Stimulated activated naive B cell treated with anti-CD40 and anti-IgM and Interleukin-4, amounts not matched to agents 10 μg/mL and 1 μg/mL and 100 μg/mL, for 72 hours (primary cell): ENCODE measurements at regions not wholly inside any gene's neighbourhood (a gene's known extent, or its start where the extent isn't known, plus 50 kb on each side); places are given as distances from the start of the nearest gene placed in this dataset.

ENCODE experiments used
- ATAC-seq, 2 donors: fragments of 150-1000 bp; cut with Tn5 transposase; replicated peaks; 2 replicates each; pipeline ENCODE4 v1.10.0; 2021; ENCODE audit warnings: moderate library complexity in 1 of 2
- DNase-seq: peaks from one replicate; pipeline ENCODE4 v3.0.0; 2021
- H3K27ac Mint-ChIP-seq: one replicate; pipeline ENCODE4 v1.8.0; 2022; ENCODE audit warnings: mild to moderate bottlenecking, mixed read lengths
- H3K27me3 Mint-ChIP-seq, 2 donors: one replicate each; pipeline ENCODE4 v1.8.0; 2022; ENCODE audit warnings: mixed read lengths in 2 of 2
- H3K36me3 Mint-ChIP-seq, 2 donors: one replicate each; pipeline ENCODE4 v1.8.0; 2022; ENCODE audit warnings: mixed read lengths in 2 of 2, mild to moderate bottlenecking in 1 of 2
- H3K4me1 Mint-ChIP-seq, 2 donors: one replicate each; pipeline ENCODE4 v1.8.0; 2022; ENCODE audit warnings: mixed read lengths in 2 of 2, mild to moderate bottlenecking in 1 of 2
- H3K4me3 Mint-ChIP-seq, 2 donors: one replicate each; pipeline ENCODE4 v1.8.0; 2022; ENCODE audit warnings: mild to moderate bottlenecking in 2 of 2, mixed read lengths in 2 of 2, moderate library complexity in 1 of 2
- H3K9me3 Mint-ChIP-seq, 2 donors: one replicate each; pipeline ENCODE4 v1.8.0; 2022; ENCODE audit warnings: mixed read lengths in 2 of 2, mild to moderate bottlenecking in 1 of 2

DNA sequence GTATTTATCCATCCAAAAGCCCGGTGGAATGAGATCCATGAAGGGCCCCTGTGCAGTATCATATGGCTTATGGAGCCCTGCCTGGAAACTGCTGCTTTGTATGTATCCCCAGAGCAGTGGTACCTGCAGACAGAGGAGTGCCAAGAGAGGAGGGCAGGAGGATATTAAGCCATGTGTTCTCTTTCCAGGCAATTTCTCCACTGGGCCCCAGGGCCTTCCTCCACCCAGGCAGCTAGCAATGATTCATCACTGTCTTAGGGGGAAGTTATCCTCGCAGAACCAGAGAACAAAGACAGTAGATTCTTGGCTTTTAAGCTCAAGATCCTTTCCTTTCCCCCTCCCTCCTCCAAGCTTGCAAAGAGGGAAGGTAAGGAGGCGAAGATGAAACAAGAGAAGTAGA, 98.1 kb downstream of the LRRC30 start:
- DNase-seq: no peak
- Mint-ChIP-seq H3K4me1 (peaks cover 0 to 2% of the 10 kb centered on the region in 2 donors), H3K27ac (no peak overlapping the region), H3K36me3 (peaks cover 0 to 2% of the 10 kb centered on the region in 2 donors), H3K9me3 (peaks cover 4 to 10% of the 10 kb centered on the region in 2 donors), H3K4me3 (no peak overlapping the region), H3K27me3 (no peaks in the 10 kb centered on the region)
- no peak for ATAC-seq

DNA sequence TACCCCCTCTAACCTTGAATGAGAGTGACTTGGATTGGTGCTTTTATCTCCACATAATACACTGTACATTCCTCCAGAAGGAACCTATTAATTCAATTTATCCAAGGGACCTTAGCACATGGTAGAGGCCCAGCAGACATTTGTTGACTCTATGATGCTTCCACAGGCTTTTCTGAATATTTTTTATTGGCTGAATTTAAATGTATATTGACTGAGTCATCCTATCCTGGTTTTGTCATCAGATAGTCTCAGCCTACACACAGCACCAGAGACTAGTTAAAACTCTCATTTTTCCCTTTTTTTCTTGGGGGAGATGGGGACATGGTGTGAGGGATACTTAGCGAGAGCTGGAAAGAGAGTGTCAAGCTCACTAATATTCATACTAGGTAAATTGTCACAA, 101.6 kb downstream of the LRRC30 start:
- DNase-seq (no peak), ATAC-seq (no peak)
- Mint-ChIP-seq H3K9me3 (peaks cover 0 to 2% of the 10 kb centered on the region in 2 donors), H3K4me1 (peaks cover 2 to 4% of the 10 kb centered on the region in 2 donors), H3K27me3 (no peaks in the 10 kb centered on the region), H3K36me3 (no peaks in the 10 kb centered on the region), H3K4me3 (no peak overlapping the region), H3K27ac (no peak overlapping the region)

DNA sequence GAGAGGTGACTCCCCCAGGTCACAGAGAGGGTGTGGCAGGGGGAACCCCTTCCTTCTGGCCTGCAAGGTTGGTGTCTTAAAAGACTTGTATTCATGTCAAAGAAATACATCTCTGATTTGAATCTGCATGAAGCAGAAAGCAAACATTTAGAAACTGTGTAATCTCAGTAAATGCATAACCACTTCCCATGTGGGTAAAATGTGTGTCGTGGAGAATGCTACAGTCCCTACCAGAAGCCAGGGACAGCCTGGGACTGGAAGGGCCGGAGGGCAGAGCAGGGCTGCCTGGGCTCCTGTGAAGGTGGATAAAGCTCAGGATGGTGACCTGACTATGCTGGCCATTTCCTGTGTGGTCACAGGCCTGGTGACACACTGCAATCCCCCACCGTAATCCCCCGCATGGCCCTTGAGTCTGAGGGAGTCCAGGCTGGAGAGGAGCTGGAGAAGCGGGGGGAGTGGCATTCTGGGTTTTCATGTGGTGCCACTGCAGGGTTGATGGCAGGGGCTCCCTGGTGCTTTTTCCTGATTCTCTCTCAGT, 102.2 kb downstream of the LRRC30 start:
- H3K36me3 Mint-ChIP-seq: no peaks in the 10 kb centered on the region
- peaks cover 2 to 4% of the 10 kb centered on the region in 2 donors for H3K4me1 Mint-ChIP-seq
- H3K9me3 Mint-ChIP-seq: no peaks in the 10 kb centered on the region
- no peak overlapping the region for H3K27ac Mint-ChIP-seq
- H3K27me3 Mint-ChIP-seq: no peaks in the 10 kb centered on the region
- no peak for DNase-seq
- ATAC-seq: no peak
- no peak overlapping the region for H3K4me3 Mint-ChIP-seq

DNA sequence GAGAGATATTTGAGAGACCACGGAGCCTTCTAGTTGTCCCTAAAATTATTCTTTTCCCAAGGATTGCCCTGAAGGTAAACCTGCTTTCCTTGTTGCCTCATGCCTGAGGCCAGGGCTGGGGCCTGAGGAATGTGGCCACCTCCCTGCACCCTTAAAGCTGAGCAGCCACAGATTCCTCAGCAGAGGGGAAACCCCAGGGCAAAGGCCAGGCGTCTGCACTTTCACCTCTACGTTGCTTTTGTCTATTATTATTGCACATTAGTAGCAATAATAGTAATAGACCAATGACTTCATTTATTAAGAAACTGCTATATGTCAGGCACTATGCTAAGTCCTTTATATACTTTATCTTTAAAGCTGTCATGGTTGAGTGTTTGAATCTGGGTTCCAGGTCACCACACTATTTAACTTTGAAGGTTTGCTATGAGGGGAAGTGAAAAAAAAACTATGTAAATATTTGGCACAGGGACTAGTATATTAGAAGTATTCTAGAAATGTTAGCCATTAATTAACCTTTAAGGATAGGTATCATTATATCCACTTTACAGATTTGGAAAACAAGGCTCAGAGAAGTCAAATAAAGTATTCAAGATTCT, 104.2 kb downstream of the LRRC30 start:
- no peaks in the 10 kb centered on the region for H3K9me3 Mint-ChIP-seq
- no peaks in the 10 kb centered on the region for H3K36me3 Mint-ChIP-seq
- no peak for DNase-seq
- peak; percentile 71 to 76 for ATAC-seq
- no peak overlapping the region for H3K4me3 Mint-ChIP-seq
- H3K27ac Mint-ChIP-seq: no peak overlapping the region
- H3K27me3 Mint-ChIP-seq: no peaks in the 10 kb centered on the region
- H3K4me1 Mint-ChIP-seq: peaks cover 2 to 4% of the 10 kb centered on the region in 2 donors

DNA sequence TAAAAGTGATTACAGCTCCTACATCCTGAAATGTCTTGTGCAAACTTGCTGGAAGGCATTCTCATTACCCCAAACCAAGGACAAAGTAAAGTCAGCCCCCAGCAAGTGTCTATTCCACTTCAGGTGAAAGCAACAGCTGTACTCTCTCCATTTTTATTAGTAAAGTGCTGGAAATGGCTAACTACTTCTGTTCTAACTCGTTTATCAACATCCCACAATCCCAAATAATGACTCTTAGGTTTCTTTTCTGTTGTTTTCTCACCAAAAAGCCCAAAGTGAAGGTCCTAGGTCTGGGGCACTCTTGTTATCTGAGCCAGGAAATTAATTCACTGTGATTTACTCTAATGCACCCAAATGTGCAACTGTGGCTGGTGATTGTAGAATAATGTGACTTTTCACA, 105.7 kb downstream of the LRRC30 start:
- no peak for ATAC-seq
- DNase-seq: no peak
- Mint-ChIP-seq H3K36me3 (no peaks in the 10 kb centered on the region), H3K27me3 (no peaks in the 10 kb centered on the region), H3K4me3 (no peak overlapping the region), H3K27ac (no peak overlapping the region), H3K4me1 (peaks cover 0 to 4% of the 10 kb centered on the region in 2 donors), H3K9me3 (no peaks in the 10 kb centered on the region)

DNA sequence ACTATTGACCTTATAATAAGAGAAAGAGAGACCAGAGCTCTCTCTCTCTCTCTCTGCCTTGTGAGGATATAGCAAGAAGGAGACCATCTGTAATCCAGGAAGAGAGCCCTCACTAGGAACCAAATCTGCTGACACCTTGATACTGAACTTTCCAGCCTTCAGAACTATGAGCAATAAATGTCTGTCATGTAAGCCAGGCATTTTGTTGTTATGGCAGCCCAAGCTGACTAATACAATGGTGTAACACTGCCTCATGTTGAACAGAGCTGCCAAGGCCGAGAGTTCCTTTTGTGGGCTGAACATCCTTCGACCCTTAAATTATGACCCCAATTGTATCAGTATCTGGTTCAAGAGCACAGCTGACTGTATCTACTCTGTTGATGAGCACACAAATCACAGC, 108.0 kb downstream of the LRRC30 start:
- Mint-ChIP-seq H3K27me3 (no peaks in the 10 kb centered on the region), H3K36me3 (no peaks in the 10 kb centered on the region), H3K4me1 (peaks cover 0 to 4% of the 10 kb centered on the region in 2 donors), H3K4me3 (no peak overlapping the region), H3K9me3 (peaks cover 0 to 2% of the 10 kb centered on the region in 2 donors), H3K27ac (no peak overlapping the region)
- no peak for DNase-seq
- no peak for ATAC-seq

DNA sequence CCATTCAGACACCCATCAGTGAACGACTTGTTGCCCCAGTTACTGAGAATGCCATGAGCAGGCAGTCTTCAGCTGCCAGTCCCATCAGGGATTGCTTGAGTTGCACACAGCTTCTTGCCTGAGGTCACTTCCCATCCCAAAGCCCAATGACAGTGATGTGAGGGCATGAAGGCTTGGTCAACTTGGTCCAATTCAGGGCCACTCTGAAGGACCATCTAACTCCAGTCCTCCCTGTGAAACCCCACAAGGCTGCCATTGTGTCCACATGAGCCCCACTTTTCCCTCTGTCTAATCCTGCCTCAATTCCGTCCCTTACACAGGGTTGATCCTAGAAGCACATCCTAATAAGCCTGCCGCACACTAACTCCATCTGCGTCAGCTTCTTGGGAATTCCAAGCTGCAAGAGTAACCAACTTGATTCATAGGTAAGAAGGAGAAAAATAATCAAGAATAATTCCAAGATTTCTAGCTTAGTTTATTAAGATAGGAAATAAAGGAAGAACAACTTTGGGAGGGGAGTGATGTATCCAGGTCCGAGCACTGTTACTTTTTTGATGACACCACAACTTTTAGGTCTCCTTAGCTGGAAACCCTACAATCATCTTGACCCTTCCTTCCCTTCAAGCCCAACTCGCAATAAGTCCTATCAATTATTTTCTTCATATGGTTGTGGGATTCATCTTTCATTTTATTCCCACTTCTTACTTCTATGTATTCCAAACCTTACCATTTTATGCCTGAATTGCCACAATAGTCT, 110.9 kb downstream of the LRRC30 start:
- no peak overlapping the region for H3K27ac Mint-ChIP-seq
- peaks cover 0 to 3% of the 10 kb centered on the region in 2 donors for H3K9me3 Mint-ChIP-seq
- no peaks in the 10 kb centered on the region for H3K27me3 Mint-ChIP-seq
- no peak overlapping the region for H3K4me3 Mint-ChIP-seq
- no peaks in the 10 kb centered on the region for H3K36me3 Mint-ChIP-seq
- ATAC-seq (no peak), DNase-seq (no peak)
- H3K4me1 Mint-ChIP-seq: no peaks in the 10 kb centered on the region

DNA sequence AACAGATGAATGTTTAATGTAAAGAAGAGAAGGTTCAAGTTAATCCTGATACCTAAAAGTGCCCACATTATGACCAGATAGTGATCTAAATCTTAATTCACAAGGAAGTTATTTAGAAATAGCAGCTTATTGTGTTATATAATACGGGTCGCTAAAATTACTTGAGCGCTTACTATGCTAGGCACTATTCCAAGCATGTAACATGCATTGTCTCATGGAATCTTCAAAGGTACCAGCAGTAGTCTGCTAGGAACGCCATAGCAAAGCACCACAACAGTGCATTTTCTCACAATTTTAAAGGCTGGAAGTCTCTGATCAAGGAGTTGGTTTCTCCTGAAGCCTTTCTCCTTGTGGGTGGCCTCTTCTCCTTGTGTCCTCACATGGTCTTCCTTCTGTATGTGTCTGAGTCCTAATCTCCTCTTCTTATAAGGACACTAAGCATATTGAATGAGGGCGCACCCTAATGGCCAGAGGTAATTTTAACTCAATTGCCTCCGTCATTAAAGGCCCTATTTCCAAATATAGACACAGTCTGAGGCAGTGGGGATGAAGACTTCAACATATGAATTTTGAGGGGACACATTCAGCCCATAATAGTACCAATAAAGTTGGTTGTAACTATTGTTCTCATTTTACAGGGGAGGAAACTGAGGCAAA, 118.4 kb downstream of the LRRC30 start:
- H3K27ac Mint-ChIP-seq: no peak overlapping the region
- H3K36me3 Mint-ChIP-seq: no peaks in the 10 kb centered on the region
- H3K9me3 Mint-ChIP-seq: peaks cover 0 to 11% of the 10 kb centered on the region in 2 donors
- DNase-seq (no peak), ATAC-seq (no peak)
- no peaks in the 10 kb centered on the region for H3K4me1 Mint-ChIP-seq
- H3K4me3 Mint-ChIP-seq: no peak overlapping the region
- H3K27me3 Mint-ChIP-seq: no peaks in the 10 kb centered on the region

DNA sequence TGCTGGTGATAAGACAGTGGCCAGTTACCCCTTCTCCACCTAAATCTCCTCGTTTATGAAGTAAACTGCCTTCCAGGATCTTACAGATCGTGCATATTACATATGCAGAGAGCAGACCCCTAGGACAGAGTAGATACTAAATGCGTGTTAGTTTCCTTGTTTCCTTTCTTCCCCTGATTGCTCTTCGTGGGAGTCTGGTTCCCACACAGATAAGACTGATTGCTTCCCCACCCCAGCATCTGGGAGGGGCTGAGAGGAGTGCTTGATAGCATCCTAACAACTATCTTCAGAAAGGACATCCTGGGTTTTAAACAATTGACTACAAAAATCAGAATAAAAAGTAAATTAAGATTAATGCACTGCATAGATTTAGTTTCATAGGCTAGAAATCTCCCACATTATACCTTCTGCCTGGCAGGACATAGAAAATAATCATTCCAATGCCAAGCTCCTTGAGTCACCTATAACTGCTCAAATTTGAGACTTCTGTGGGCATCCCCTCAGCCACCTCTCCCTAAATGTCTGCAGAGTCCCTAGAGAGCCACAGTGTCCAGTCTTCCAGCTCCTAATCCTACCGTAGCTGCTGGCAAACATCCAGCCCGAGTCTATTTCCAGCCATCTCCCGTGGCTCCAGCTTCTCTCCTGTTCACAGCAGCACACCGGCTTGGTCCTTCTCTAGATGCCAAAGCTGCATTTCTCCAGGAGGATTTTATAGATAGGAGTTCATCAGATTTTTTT, 128.3 kb downstream of the LRRC30 start:
- peaks cover 1 to 4% of the 10 kb centered on the region in 2 donors for H3K9me3 Mint-ChIP-seq
- H3K4me1 Mint-ChIP-seq: no peaks in the 10 kb centered on the region
- H3K4me3 Mint-ChIP-seq: no peak overlapping the region
- H3K27me3 Mint-ChIP-seq: no peaks in the 10 kb centered on the region
- H3K27ac Mint-ChIP-seq: no peak overlapping the region
- DNase-seq (no peak), ATAC-seq (no peak)
- H3K36me3 Mint-ChIP-seq: no peaks in the 10 kb centered on the region

DNA sequence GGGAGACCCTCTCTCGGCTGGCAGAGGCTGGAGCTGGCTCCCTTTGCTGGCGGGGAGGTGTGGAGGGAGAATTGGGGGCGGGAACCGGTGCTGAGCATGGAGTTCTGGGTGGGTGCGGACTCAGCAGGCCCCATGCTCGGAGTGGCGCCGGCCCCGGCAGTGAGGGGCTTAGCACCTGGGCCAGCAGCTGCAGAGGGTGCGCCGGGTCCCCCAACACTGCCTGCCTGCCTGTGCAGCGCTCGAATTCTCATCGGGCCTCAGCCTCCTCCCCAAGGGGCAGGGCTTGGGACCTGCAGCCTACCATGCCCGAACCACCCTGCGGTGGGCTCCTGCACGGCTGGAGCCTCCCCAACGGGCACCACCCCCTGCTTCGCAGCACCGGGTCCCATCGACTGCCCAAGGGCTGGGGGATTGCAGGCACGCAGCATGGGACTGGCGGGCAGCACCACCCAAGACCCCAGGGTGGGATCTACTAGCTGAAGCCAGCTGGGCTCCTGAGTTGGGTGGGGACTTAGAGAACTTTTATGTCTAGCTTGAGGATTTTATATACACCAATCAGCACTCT, 129.8 kb downstream of the LRRC30 start:
- Mint-ChIP-seq H3K9me3 (peaks cover 4% of the 10 kb centered on the region in 2 donors), H3K27me3 (no peaks in the 10 kb centered on the region), H3K27ac (no peak overlapping the region), H3K4me3 (no peak overlapping the region), H3K4me1 (no peaks in the 10 kb centered on the region), H3K36me3 (no peaks in the 10 kb centered on the region)
- DNase-seq (no peak), ATAC-seq (no peak)

DNA sequence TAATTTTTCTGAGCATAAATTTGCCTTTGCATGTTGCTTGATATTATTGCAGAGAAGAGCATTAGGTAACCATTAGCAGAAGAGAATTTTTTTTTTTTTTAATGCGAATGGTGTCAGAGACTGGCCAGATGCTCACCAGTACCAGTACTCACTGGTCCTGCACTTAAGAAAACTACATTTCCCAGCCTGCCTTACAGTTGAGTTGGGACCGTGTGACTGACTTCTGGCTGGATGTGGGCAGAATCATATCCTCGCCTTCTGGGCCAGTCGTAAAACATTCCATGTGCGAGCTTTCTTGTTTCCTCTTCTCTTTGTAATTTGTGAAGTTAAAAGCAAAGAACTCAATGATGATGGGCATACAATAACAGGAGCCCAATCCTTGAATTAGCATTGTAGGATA, 132.4 kb downstream of the LRRC30 start:
- Mint-ChIP-seq H3K27ac (no peak overlapping the region), H3K9me3 (peaks cover 3 to 4% of the 10 kb centered on the region in 2 donors), H3K27me3 (peaks cover 0 to 7% of the 10 kb centered on the region in 2 donors), H3K4me3 (no peak overlapping the region), H3K4me1 (no peaks in the 10 kb centered on the region), H3K36me3 (no peaks in the 10 kb centered on the region)
- ATAC-seq (no peak), DNase-seq (no peak)

DNA sequence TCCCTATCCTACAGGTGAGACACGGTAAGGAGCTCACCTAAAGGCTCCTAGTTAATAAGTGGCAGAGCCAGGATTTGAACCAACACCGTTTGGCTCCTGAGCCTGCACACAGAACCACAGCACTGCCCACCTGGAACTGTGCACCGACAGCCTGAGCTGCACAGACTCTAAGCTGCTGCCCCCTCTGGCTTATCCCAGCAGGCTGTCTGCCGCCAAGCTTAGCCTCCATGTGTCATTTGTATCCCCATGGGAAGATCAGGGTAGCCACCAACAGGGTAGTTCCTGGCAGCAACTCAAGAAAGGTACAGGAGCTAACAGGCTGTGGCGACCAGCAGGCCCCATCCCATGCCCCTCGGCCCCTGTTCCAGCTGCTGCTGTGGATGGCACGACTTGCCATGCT, 135.7 kb downstream of the LRRC30 start:
- ATAC-seq (no peak), DNase-seq (no peak)
- Mint-ChIP-seq H3K9me3 (peaks cover 0 to 3% of the 10 kb centered on the region in 2 donors), H3K4me3 (no peak overlapping the region), H3K4me1 (no peaks in the 10 kb centered on the region), H3K36me3 (no peaks in the 10 kb centered on the region), H3K27ac (no peak overlapping the region), H3K27me3 (peaks cover 0 to 7% of the 10 kb centered on the region in 2 donors)

DNA sequence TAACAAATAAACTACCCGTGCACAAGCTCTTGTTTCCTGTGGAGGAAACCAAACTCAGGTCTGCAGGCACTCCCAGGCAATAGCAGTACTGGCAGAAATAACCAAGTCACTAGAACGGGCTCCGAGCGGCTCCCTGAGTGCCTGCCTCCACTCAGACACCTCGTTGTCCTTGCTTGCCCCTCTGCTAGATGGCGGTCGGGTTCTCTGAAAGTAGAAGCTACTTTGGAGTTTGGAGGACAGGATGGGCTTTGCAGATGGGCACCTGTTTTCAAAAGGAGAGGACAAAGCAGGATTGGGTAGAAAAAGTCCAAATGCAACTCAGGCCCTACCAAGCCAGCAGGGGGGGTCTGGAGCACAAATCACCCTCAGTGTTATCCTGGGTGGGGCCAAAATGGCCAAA, 136.4 kb downstream of the LRRC30 start:
- Mint-ChIP-seq H3K4me3 (no peak overlapping the region), H3K36me3 (no peaks in the 10 kb centered on the region), H3K4me1 (no peaks in the 10 kb centered on the region), H3K27me3 (peaks cover 0 to 7% of the 10 kb centered on the region in 2 donors), H3K27ac (no peak overlapping the region), H3K9me3 (peaks cover 0 to 3% of the 10 kb centered on the region in 2 donors)
- ATAC-seq: no peak
- no peak for DNase-seq

DNA sequence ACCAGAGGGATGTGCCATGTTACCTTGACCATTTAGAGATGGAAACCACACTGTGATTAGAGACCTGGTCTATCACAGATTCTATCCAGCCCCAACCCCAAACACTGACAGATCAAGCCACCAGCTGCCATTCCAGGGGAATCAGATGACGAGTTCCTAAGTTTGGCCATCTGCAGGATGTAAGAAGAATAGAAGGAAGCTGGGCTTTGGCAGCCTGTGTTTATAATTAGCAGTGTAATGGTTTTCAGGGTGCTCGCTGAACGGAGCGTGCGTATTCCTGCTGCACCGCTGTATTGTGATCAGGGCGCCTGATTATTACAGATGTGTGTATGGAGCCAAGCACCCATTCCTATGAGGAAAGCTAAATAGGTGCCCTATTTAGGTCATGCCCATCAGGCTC, 138.1 kb downstream of the LRRC30 start:
- Mint-ChIP-seq H3K9me3 (peaks cover 2 to 4% of the 10 kb centered on the region in 2 donors), H3K36me3 (no peaks in the 10 kb centered on the region), H3K4me3 (no peak overlapping the region), H3K27me3 (peaks cover 0 to 7% of the 10 kb centered on the region in 2 donors), H3K4me1 (no peaks in the 10 kb centered on the region), H3K27ac (no peak overlapping the region)
- no peak for ATAC-seq
- DNase-seq: no peak
